GM23248 (cell line): ENCODE measurements at regions not wholly inside any gene's neighbourhood (a gene's known extent, or its start where the extent isn't known, plus 50 kb on each side); places are given as distances from the start of the nearest gene placed in this dataset.

Experiments used
- EZH2 ChIP-seq: fragments of 200-600 bp; sonication (generic); IDR thresholded peaks from 2 replicates; pipeline ENCODE4 v1.6.1; 2018; ENCODE audit warnings: antibody characterized with exemption, mild to moderate bottlenecking; ENCODE audit not compliant: insufficient read depth, poor library complexity, severe bottlenecking
- EZH2phosphoT487 ChIP-seq: fragments of 200-600 bp; sonication (generic); IDR thresholded peaks from 2 replicates; pipeline ENCODE4 v1.6.1; 2018; ENCODE audit warnings: antibody characterized with exemption, moderate library complexity, mild to moderate bottlenecking, low read depth; ENCODE audit not compliant: insufficient read depth

GRCh38 chr10:52485462-52485861, 171.4 kb downstream of the DKK1 start:
- TF ChIP-seq EZH2 (no peak), EZH2phosphoT487 (no peak)
